ENCODE measurements at regions not wholly inside any gene's neighbourhood (a gene's known extent, or its start where the extent isn't known, plus 50 kb on each side); places are given as distances from the start of the nearest gene placed in this dataset.

- FAIRE-seq: no peak
- Histone ChIP-seq H3K4me2 (ENCODE audit: insufficient read depth, low read length) (no peak overlapping the region), H3K4me1 (ENCODE audit: control insufficient read depth, extremely low read depth, insufficient read depth, low read length) (no peaks in the 10 kb centered on the region), H3K9me1 (replicated peaks; ENCODE audit: control insufficient read depth, extremely low read depth, insufficient read depth, low read length) (no peaks in the 10 kb centered on the region), H3K27ac (ENCODE audit: insufficient read depth, low read depth, low read length) (no peak overlapping the region), H3K9ac (replicated peaks; ENCODE audit: extremely low read depth, insufficient read depth, low read length) (no peak overlapping the region), H3K27me3 (ENCODE audit: control insufficient read depth in 2 of 2, insufficient read depth in 2 of 2, low read length in 2 of 2) (no peaks in the 10 kb centered on the region), H3K79me2 (ENCODE audit: control insufficient read depth, insufficient read depth, low read length) (no peaks in the 10 kb centered on the region), H3K36me3 (ENCODE audit: control insufficient read depth in 2 of 2, extremely low read depth in 1 of 2, insufficient read depth in 2 of 2, low read length in 2 of 2) (no peaks in the 10 kb centered on the region), H3K9me3 (replicated peaks; ENCODE audit: control insufficient read depth, insufficient read depth, low read length) (no peaks in the 10 kb centered on the region), H4K20me1 (replicated peaks; ENCODE audit: control insufficient read depth, extremely low read depth, insufficient read depth, low read length) (no peaks in the 10 kb centered on the region), H2AFZ (ENCODE audit: low read depth, low read length) (no peak overlapping the region), H3K4me3 (replicated peaks in 1 of 3; ENCODE audit: insufficient read depth in 1 of 3, low read depth in 1 of 3, low read length in 3 of 3) (no peak overlapping the region)
- ChIA-PET CTCF (no interaction called here), POLR2A (no interaction called here)
- TF ChIP-seq EZH2 (IDR thresholded peaks at IDR 0.05; ENCODE audit: borderline replicate concordance, low read depth, low read length, severe bottlenecking) (no peak), JUN (IDR thresholded peaks at IDR 0.05; ENCODE audit: borderline replicate concordance, insufficient read depth, insufficient read length, low read depth) (no peak), MAX (IDR thresholded peaks at IDR 0.05; ENCODE audit: insufficient read depth, insufficient read length) (no peak), POLR2AphosphoS5 (IDR thresholded peaks at IDR 0.05; ENCODE audit: insufficient read depth, low read depth, low read length) (no peak), POLR2A (IDR thresholded peaks at IDR 0.05; ENCODE audit: low read depth, low read length) (no peak), MYC (IDR thresholded peaks at IDR 0.05; ENCODE audit: low read depth, low read length) (no peak), FOS (IDR thresholded peaks at IDR 0.05; ENCODE audit: borderline replicate concordance, insufficient read depth, low read length) (no peak), GATA2 (IDR thresholded peaks at IDR 0.05; ENCODE audit: insufficient read depth, insufficient read length, low read depth, low read length) (no peak)
- TF ChIP-seq, protein P1, sequence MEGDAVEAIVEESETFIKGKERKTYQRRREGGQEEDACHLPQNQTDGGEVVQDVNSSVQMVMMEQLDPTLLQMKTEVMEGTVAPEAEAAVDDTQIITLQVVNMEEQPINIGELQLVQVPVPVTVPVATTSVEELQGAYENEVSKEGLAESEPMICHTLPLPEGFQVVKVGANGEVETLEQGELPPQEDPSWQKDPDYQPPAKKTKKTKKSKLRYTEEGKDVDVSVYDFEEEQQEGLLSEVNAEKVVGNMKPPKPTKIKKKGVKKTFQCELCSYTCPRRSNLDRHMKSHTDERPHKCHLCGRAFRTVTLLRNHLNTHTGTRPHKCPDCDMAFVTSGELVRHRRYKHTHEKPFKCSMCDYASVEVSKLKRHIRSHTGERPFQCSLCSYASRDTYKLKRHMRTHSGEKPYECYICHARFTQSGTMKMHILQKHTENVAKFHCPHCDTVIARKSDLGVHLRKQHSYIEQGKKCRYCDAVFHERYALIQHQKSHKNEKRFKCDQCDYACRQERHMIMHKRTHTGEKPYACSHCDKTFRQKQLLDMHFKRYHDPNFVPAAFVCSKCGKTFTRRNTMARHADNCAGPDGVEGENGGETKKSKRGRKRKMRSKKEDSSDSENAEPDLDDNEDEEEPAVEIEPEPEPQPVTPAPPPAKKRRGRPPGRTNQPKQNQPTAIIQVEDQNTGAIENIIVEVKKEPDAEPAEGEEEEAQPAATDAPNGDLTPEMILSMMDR (IDR thresholded peaks at IDR 0.05; ENCODE audit: extremely low read depth in 1 of 2, insufficient read depth in 1 of 2, low read depth in 1 of 2, low read length in 2 of 2): no peak
- BruUV-seq (replicated peaks): no TSS peak
- intact Hi-C loops (cut with micrococcal nuclease) (no loop called here), dilution Hi-C loops (cut with MboI; ENCODE audit: extremely low pct_ligation_motif_present, low sequenced_read_pairs) (no loop called here)
- no peak for DNase-seq (ENCODE audit: low read depth, low spot score)
Measured at GRCh38 chr9:28563291-28563934, 990.1 kb upstream of the C9orf72 start.
